ENCODE measurements at regions not wholly inside any gene's neighbourhood (a gene's known extent, or its start where the extent isn't known, plus 50 kb on each side); places are given as distances from the start of the nearest gene placed in this dataset.
"Not testable (repeated sequence)": the region's sequence is repeated elsewhere in the genome, so short reads cannot be mapped to it uniquely, and the experiment has no call there.

GRCh38 chr4:38275331-38276100 is 315.3 kb downstream of the PTTG2 start:
- DNase-seq (ENCODE audit: insufficient read length, low spot score) (no peak), FAIRE-seq (no peak)

- DNase-seq (ENCODE audit: insufficient read length, low spot score) = no peak
- no peak for FAIRE-seq
Observed at GRCh38 chr4:38278255-38278654, 318.1 kb downstream of the PTTG2 start.

GRCh38 chr4:38279077-38279476 is 318.9 kb downstream of the PTTG2 start:
- DNase-seq (ENCODE audit: insufficient read length, low spot score) (no peak), FAIRE-seq (no peak)

GRCh38 chr4:38279650-38280322 is 319.6 kb downstream of the PTTG2 start:
- FAIRE-seq = no peak
- DNase-seq (ENCODE audit: insufficient read length, low spot score) = no peak

DNA sequence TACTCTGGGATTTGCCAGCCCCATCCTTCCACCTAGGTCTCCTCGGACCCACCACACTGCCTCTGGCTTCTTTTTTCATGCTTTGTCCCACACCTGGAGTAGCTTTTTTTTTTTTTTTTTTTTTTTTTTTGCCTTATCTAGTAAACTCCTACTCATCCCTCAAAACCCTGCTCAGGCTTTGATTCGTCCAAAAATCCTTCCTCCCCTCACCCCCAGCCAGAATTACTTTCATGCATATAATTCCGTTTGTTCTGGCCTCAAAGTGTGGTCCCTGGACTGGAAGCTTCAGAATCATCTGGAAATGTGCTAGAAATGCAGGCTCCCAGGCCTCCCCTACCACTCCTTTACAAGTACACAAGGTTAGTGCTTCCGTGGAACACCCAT is 320.1 kb downstream of the PTTG2 start:
- DNase-seq (ENCODE audit: insufficient read length, low spot score) (no peak), FAIRE-seq (no peak)

DNA sequence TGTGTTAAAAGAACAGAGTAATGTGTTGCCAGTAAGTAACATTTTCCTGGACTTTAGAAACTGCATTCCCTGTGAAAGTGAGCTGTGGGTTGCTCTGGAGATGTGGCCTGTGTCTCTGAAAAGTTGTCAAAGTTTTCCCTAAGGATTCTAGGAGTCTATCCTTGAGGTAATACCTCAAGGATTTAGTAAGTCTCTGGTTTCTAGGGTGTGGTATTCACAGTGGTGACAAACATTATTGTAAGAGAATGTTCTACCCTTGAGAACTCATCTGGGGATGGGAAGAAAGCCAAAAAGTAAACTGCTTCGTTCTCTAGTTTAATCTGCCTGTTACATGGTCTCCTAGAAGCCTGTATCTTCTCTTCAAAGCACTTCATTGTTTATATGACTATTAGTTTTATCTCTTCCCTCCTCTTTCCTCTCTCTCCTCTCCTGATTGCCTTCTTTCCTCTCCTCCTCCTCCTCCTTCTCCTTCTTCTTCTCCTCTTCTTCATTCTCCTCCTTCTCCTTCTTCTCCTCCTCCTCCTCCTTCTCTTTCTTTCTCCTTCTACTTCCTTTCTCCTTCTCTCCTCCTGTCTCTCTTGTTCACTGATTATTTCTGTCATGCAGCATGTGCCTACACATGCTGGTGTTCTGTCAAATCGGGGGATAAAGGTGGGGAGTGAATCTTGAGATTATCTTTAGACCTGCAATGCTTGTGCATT is 321.3 kb downstream of the PTTG2 start:
- no peak for DNase-seq (ENCODE audit: insufficient read length, low spot score)
- no peak for FAIRE-seq

GRCh38 chr4:38283724-38284123 is 323.5 kb downstream of the PTTG2 start:
- no peak for FAIRE-seq

GRCh38 chr4:38284294-38285030 is 324.3 kb downstream of the PTTG2 start:
- no peak for FAIRE-seq
- no peak for DNase-seq (ENCODE audit: insufficient read length, low spot score)

More at GRCh38 chr4:38283724-38284123, 323.5 kb downstream of the PTTG2 start:
- no peak for DNase-seq (ENCODE audit: insufficient read length, low spot score)

GRCh38 chr4:38287101-38287851 is 327.1 kb downstream of the PTTG2 start:
- no peak for DNase-seq (ENCODE audit: insufficient read length, low spot score)
- FAIRE-seq = no peak

GRCh38 chr4:38289553-38289952 is 329.4 kb downstream of the PTTG2 start:
- FAIRE-seq = no peak
- DNase-seq (ENCODE audit: insufficient read length, low spot score) = no peak

DNA sequence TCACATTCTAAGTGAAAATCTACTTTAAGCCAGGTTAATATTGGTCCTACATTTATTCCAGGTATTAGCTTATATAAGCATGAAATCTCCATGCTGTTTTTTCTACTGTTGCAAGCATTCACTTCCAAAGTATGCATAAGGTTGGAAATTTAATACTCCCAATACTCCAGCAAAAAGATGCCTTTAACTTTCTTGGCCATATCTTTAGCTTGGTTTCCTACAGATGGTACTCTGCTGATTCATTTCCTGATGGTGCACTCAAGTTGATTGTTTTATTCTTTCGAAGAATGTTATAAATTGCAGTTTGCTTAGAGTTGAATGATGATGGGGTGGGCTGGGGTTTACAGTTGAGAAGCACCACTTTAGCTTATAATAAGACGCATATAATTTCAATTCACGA is 330.2 kb downstream of the PTTG2 start:
- no peak for FAIRE-seq
- peak; percentile 26 for DNase-seq (ENCODE audit: insufficient read length, low spot score)

- DNase-seq (ENCODE audit: insufficient read length, low spot score) (no peak), FAIRE-seq (no peak)
Observed at GRCh38 chr4:38290914-38291313, 330.7 kb downstream of the PTTG2 start.

- FAIRE-seq = no peak
Observed at GRCh38 chr4:38292529-38292928, 332.3 kb downstream of the PTTG2 start.

DNA sequence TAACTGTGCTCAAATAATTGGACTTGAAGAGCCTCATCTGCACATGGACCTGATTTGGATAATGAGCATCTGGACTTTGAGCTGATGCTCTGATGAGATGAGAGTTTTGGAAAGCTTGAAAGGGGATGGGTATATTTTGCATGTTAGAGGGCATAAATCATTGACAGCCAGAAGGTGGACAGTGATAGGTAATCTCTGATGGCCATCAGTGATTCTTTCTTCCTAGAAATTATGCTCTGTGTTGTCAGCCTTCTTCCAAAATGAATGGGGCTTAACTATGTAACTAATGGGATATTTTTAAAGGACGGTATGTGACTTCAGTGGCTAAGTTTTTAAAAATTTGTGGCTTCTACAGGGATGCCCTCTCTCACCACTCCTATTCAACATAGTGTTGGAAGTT is 334.0 kb downstream of the PTTG2 start:
- FAIRE-seq = no peak
- no peak for DNase-seq (ENCODE audit: insufficient read length, low spot score)

More at GRCh38 chr4:38292529-38292928, 332.3 kb downstream of the PTTG2 start:
- no peak for DNase-seq (ENCODE audit: insufficient read length, low spot score)

DNA sequence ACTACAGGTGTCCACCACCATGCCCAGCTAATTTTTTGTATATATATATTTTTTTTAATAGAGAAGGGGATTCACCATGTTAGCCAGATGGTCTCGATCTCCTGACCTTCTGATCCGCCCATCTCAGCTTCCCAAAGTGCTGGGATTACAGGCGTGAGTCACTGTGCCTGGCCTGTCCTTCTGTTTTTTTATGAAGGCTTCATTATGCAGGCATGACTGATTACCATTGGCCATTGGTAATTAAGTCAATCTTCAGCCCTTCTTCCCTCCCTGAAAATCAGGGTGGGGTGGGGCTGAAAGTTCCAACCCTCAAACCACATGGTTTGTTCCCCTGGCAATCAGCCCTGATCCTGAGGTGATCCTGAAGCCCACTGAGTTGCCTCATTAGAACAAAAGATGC is 336.9 kb downstream of the PTTG2 start:
- DNase-seq (ENCODE audit: insufficient read length, low spot score) = no peak
- FAIRE-seq = no peak

GRCh38 chr4:38298868-38299713 is 338.9 kb downstream of the PTTG2 start:
- no peak for FAIRE-seq

GRCh38 chr4:38302910-38303309 is 342.7 kb downstream of the PTTG2 start:
- no peak for DNase-seq (ENCODE audit: insufficient read length, low spot score)
- FAIRE-seq = no peak

More at GRCh38 chr4:38298868-38299713, 338.9 kb downstream of the PTTG2 start:
- DNase-seq (ENCODE audit: insufficient read length, low spot score) = no peak

- FAIRE-seq = not testable (repeated sequence)
Observed at GRCh38 chr4:38304460-38304859, 344.3 kb downstream of the PTTG2 start.

DNA sequence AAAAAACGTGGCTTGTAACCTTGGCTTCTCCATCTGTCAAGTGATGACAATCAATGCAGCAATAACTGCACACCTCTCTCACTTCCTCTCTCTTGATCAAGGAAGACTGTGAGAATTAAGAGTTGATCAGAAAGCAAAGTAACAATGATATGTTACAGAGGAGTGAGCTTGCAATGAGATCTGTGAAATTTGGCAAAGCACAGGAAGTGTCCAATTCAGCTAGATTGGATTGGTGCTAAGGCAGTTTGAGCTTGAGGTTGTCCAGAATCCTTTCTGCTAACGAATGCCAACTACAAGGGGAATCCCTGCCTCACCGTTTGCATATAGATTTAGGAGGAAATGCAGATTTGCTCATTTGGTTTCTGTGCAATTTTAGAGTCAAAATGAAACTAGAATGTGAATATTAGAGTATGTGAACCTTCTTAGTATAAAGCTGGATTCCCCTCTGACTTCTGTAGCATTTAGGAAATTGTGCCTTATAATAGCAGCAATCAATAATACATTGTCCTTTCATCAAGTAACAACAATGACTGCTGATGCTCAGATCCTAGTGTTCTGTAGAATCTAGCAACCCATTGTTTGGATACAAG is 346.4 kb downstream of the PTTG2 start:
- DNase-seq (ENCODE audit: insufficient read length, low spot score) = no peak
- FAIRE-seq = no peak

More at GRCh38 chr4:38304460-38304859, 344.3 kb downstream of the PTTG2 start:
- not testable (repeated sequence) for DNase-seq (ENCODE audit: insufficient read length, low spot score)
